Activated T-cell treated with anti-CD3 and anti-CD28 coated beads for 24 hours (primary cell): ENCODE measurements at regions not wholly inside any gene's neighbourhood (a gene's known extent, or its start where the extent isn't known, plus 50 kb on each side); places are given as distances from the start of the nearest gene placed in this dataset.

ENCODE experiments used
- DNase-seq: peaks from one replicate; pipeline ENCODE4 v3.0.0-alpha.2; 2020; ENCODE audit warnings: low read depth

GRCh38 chr15:31758126-31758525 is 272.2 kb upstream of the CHRNA7 start:
- DNase-seq, result no peak

DNA sequence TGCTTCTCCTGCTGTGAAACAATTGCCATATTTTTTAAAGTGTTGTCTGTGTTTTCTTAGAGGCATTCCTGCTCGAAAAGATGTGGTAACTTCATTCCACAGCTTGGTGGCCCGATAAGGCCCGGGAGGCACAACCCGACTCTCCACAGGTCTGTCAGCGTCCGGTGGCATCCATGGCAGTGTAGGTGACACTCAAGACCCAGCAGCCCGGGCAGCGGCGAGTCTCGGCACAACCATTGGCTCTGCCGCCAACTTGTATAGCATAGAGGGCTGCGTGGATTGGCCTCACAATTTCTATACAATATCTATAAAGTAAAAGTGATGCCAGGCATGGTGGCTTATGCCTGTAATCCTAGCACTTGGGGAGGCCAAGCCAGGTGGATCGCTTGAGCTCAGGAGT is 262.3 kb upstream of the CHRNA7 start:
- DNase-seq, result no peak

- DNase-seq, result no peak
Measured at GRCh38 chr15:31774045-31774444, 256.3 kb upstream of the CHRNA7 start.

- DNase-seq, result no peak
Measured at GRCh38 chr15:31776039-31776438, 254.3 kb upstream of the CHRNA7 start.

DNA sequence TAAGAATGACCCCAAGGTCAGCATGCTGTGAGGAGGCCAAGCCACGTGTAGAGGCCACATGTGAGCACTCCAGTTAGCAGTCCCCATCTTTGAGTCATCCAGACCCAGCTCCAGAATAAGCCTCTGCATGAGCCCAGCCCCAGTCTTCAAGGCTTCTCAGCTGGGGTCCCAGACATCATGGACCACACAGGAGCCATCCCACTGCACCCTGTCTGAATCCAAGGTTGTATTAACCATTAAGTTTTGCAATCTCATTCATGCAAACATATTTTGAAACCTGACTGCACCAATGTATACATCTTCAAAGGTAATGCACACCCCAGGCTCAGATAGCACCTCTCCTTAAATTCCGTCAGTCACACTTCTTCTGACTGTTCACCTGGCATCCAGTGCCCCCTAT is 249.1 kb upstream of the CHRNA7 start:
- DNase-seq, result no peak

- no peak for DNase-seq
Measured at GRCh38 chr15:31782016-31782783, 248.1 kb upstream of the CHRNA7 start.

DNA sequence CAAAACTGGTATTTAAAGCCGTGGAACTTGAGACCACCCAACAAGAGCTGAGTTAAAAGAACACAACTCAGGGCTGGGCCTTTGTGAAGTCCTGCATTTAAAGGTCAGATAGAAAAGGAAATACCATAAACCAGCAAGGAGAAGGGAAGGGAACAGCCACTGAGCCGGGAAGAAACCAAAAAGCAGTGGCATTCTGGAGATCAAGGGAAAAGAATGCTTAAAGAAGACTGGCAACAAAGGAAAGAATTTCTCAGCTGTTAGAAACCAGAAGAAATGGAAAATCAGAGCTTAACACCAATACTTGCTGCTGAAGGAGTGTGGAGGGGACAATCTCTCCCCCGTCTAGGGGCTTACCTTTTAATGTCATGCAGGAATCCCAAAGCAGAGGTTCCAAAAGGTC is 247.4 kb upstream of the CHRNA7 start:
- DNase-seq, result no peak

DNA sequence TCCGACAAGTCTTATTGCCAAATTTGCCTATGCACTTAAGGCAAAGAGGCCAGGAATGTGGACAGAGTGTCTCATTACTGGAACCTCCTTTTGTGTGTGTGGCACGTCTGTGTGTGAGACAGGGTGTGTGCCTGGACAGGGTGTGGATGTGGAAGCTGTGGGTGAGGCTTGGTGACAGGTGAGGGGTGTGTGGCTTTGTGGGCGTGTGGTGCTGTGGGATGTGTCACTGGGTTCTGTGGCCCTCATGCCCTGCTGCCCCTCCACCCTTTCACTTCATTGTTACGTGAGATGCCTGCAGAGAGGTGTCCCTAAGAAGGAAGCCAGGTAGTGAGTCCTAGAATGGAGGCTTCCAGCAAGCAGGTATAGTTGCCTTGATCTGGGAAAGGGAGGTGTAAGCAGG is 244.0 kb upstream of the CHRNA7 start:
- DNase-seq, result no peak

GRCh38 chr15:31788104-31788503 is 242.2 kb upstream of the CHRNA7 start:
- DNase-seq, result no peak

- DNase-seq, result no peak
Measured at GRCh38 chr15:31792611-31793199, 237.6 kb upstream of the CHRNA7 start.

- DNase-seq, result no peak
Measured at GRCh38 chr15:31799319-31799714, 231.0 kb upstream of the CHRNA7 start.

- no peak for DNase-seq
Measured at GRCh38 chr15:31799715-31800321, 230.5 kb upstream of the CHRNA7 start.

DNA sequence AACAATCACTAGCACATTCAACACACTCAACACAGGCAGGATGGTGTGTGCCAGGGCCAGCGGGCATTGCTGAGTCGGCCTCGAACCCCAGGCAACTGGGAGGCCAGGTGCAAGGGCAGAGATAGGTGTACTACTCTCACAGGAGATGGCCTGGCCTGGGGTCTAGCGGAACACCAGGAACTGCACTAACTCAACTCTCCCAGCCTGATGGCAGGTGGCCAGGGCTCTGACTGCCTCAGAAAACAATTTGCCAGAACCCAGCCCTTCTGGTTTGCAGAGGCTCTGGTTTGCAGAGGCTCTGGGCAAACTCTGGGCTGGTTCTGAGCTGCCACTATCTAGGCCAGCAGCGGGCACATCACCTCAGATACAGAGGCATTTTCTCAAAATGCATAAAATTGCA is 229.2 kb upstream of the CHRNA7 start:
- no peak for DNase-seq

GRCh38 chr15:31802761-31803160 is 227.6 kb upstream of the CHRNA7 start:
- DNase-seq, result no peak

- DNase-seq, result no peak
Measured at GRCh38 chr15:31803388-31803884, 226.9 kb upstream of the CHRNA7 start.

DNA sequence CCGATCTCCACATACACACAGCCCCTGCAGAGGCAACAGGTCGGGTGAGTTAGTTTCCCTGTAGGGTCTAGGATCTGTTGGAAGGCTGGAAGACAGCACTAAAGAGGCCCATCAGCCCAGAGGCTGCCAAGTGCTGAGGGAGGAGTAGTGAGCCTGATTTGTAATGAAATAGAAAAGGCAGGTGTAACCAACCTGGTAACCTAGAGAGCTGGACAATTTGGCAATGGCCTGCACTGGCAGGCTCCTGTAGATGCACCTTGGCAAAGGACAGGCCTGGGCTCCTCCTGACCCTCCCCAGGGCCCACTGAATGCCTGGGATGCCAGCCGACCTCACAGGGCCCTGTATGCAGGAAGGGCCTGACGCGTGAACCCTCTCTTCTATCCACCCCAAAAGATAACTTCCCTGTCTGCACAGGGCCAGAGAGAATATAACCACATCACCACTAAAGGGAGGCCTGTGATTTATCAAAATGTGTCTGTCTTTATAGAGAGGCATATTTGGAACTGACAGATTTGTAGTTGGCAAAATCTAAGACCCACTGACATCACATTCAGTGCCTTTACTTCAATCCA is 225.1 kb upstream of the CHRNA7 start:
- no peak for DNase-seq

GRCh38 chr15:31806106-31806505 is 224.2 kb upstream of the CHRNA7 start:
- DNase-seq, result no peak

GRCh38 chr15:31811641-31812040 is 218.7 kb upstream of the CHRNA7 start:
- no peak for DNase-seq

DNA sequence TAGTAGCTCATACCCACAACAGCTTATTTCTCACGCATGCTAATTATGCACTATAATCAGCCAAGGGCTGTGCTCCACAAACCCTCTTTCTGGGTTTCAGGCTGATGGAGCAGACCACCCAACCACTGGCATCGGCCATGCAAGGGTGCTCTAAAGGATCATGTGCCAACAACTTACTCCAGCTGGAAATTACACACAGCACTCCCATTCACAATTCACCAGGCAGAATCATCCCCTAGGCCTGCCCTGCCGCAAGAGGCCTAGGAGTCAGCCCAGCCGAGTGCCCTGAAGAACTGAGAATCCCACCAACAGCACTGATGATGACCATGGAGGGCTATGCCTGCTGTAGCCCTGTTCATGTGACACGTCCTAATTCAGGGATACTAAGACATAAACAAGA is 216.2 kb upstream of the CHRNA7 start:
- no peak for DNase-seq

DNA sequence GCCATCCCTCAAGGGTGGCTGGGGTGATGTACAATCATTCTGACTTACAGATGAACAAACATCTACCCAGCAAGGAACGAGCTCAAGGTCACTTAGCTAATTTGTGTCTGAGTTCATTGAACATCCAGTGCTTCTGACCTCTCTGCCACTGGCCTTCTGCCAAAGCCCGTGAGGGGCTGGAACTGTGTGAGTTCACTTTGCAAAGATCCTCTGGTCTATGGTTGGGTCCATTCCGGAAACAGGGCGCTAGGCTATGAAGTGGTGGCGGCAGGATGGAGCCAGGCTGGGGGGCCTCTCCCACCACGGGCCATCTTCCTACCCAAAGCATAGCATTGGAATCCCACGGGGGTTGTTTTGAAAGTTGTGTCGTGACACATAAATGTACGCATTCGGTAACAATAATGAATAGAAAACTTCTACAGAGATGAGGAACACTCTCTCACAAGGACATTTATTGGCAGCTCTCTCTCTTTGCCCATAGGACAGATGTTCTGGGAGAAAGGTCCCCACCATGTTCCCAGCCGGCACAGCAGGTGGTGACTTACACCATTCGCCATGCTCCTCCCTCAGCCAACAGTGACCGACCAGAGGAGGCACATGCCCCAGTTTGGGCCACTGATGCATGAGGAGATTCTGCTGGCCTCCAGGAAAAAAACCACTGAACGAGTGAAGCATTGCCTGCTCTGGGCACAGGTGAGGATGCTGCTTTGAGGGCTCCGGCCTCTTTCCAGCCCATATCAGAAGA is 214.7 kb upstream of the CHRNA7 start:
- DNase-seq, result no peak

DNA sequence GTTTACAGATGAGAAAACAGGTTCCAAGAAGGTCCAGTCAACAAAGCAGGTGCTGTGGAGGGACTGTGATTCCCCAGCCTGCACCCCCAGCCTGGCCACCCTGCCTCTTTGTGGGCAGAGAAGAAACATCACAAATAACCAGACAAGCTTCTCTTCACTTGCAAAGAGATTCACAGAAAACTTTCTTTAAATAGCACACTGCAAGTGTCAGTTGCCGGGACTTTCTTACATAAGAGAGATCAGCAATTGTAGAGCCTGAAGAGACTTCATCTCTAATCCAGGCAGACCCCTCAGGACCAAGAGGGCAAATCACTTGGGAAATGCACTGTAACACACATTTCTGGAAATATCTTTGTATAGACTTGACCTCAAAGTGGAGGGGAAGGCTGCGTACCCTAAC is 207.9 kb upstream of the CHRNA7 start:
- DNase-seq, result no peak

DNA sequence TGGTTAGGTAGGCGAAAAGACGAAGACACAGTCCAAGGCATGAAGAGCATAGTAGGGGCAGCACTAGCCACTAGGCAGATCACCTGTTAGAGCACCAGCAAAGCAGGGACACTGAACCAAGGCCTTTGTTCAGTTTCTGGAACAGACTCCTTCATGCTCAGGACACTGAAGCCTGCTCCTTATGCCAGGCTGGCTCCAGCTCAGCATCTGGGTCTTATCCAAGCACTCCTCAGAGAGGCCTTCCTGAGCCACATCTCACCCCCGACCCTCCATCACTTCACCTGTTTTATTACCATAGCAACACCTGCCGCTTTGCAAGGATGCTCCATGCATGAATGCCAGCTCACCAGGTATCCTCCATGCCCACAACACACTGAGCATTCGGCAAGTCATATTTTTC is 206.3 kb upstream of the CHRNA7 start:
- DNase-seq, result no peak
